GM19395 (cell line): ENCODE measurements at regions not wholly inside any gene's neighbourhood (a gene's known extent, or its start where the extent isn't known, plus 50 kb on each side); places are given as distances from the start of the nearest gene placed in this dataset.

Source experiments
- ATAC-seq: cut with Tn5 transposase; IDR thresholded peaks from one replicate; pipeline ENCODE4 v1.9.1; 2021; ENCODE audit warnings: mild to moderate bottlenecking, moderate library complexity; ENCODE audit not compliant: unreplicated experiment

GRCh38 chr3:181855825-181856224, 144.1 kb downstream of the SOX2 start:
- no peak for ATAC-seq

- ATAC-seq, result no peak
Measured at GRCh38 chr3:181859518-181859917, 147.8 kb downstream of the SOX2 start.

- ATAC-seq, result no peak
Measured at GRCh38 chr3:181860235-181860634, 148.5 kb downstream of the SOX2 start.

GRCh38 chr3:181862502-181862901, 150.8 kb downstream of the SOX2 start:
- ATAC-seq, result no peak

- ATAC-seq, result no peak
Measured at GRCh38 chr3:181868576-181869082, 156.9 kb downstream of the SOX2 start.

GRCh38 chr3:181872887-181873286, 161.2 kb downstream of the SOX2 start:
- ATAC-seq, result no peak

GRCh38 chr3:181879926-181880325, 168.2 kb downstream of the SOX2 start:
- no peak for ATAC-seq

GRCh38 chr3:181880331-181880730, 168.6 kb downstream of the SOX2 start:
- no peak for ATAC-seq

GRCh38 chr3:181881749-181882148, 170.0 kb downstream of the SOX2 start:
- ATAC-seq, result no peak

- ATAC-seq, result no peak
Measured at GRCh38 chr3:181885868-181886630, 174.3 kb downstream of the SOX2 start.

GRCh38 chr3:181886676-181887075, 175.0 kb downstream of the SOX2 start:
- no peak for ATAC-seq

- no peak for ATAC-seq
Measured at GRCh38 chr3:181887685-181888084, 176.0 kb downstream of the SOX2 start.

- ATAC-seq, result no peak
Measured at GRCh38 chr3:181888234-181888633, 176.5 kb downstream of the SOX2 start.

- ATAC-seq, result no peak
Measured at GRCh38 chr3:181892848-181893247, 181.1 kb downstream of the SOX2 start.

GRCh38 chr3:181896605-181897004, 184.9 kb downstream of the SOX2 start:
- no peak for ATAC-seq

- ATAC-seq, result no peak
Measured at GRCh38 chr3:181899702-181900101, 188.0 kb downstream of the SOX2 start.

- ATAC-seq, result no peak
Measured at GRCh38 chr3:181901626-181902025, 189.9 kb downstream of the SOX2 start.

GRCh38 chr3:181906338-181906737, 194.6 kb downstream of the SOX2 start:
- ATAC-seq, result peak; percentile 67

GRCh38 chr3:181909241-181909640, 197.5 kb downstream of the SOX2 start:
- no peak for ATAC-seq

- peak; percentile 63 for ATAC-seq
Measured at GRCh38 chr3:181912384-181912783, 200.7 kb downstream of the SOX2 start.

- no peak for ATAC-seq
Measured at GRCh38 chr3:181913254-181913653, 201.5 kb downstream of the SOX2 start.

GRCh38 chr3:181915551-181915950, 203.8 kb downstream of the SOX2 start:
- no peak for ATAC-seq

GRCh38 chr3:181916013-181916412, 204.3 kb downstream of the SOX2 start:
- ATAC-seq, result no peak
